ENCODE measurements at regions not wholly inside any gene's neighbourhood (a gene's known extent, or its start where the extent isn't known, plus 50 kb on each side); places are given as distances from the start of the nearest gene placed in this dataset.

DNA sequence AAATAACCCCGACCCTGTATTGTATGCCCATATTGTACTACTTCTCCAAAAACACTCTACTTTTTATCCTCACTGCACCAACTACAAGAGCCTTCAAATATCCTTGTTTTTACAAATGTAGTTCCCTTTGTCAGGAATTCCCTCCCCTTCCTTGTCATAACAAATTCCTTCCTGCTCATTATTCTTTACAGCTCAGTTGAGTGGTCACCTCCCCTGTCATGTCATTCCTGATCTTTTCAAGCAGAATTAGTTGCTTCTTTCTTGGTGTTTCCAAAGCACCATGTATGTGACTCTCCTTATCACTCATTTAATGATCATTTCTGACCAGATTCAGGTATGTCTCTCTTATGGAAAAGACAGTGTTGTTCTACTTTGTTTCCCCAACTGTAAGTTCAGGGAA lies 194.2 kb upstream of the SMC2 start:
- FAIRE-seq, result no peak
- TF ChIP-seq TAF1 (IDR thresholded peaks at IDR 0.05; ENCODE audit: borderline replicate concordance, low read depth, low read length) (no peak), POLR2A (IDR thresholded peaks at IDR 0.05; ENCODE audit: low read depth, low read length) (no peak), POLR2AphosphoS5 (IDR thresholded peaks at IDR 0.05; ENCODE audit: low read depth, low read length) (no peak)
- DNase-seq (ENCODE audit: insufficient read length), result no peak

DNA sequence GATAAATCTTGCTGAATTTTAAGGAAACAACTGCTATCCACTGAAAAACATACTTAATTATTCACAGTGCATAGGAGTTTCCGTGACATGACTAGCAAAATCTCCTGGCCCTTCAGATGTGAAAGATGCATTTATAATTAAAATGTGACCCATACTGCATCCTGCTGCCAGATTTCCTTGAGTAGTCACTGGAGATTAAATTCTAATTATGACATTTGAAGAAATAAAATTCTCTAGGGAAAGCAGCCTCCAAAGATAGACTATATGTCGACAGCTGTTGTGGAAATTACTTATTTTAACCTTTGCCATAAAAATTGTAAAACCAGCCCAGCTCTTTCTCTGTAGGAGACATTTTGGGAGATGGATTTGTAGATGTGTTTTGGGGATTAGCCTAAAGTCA lies 193.6 kb upstream of the SMC2 start:
- FAIRE-seq (no peak), DNase-seq (ENCODE audit: insufficient read length) (no peak)
- TF ChIP-seq TAF1 (IDR thresholded peaks at IDR 0.05; ENCODE audit: borderline replicate concordance, low read depth, low read length), result no peak

DNA sequence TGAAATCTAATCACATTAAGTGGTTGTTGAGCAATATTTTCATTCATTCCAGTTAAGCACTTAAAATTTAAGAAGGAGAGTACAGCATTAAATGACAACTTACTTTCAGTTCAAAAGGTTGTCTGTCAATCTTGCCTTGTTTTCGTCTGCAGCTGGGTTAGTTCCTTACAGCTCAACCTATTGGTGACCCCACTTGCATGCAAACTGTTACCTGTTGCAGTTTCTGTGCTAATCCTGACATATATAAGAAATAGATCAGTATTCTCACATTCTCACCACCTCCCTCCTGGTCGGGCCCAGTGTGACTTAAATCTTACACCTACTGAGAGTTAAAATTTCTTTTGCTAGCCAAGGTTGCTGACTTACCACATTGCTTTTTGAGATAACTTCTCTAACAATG lies 191.8 kb upstream of the SMC2 start:
- TF ChIP-seq POLR2AphosphoS5 (IDR thresholded peaks at IDR 0.05; ENCODE audit: low read depth, low read length) (no peak), POLR2A (IDR thresholded peaks at IDR 0.05; ENCODE audit: low read depth, low read length) (no peak), TAF1 (IDR thresholded peaks at IDR 0.05; ENCODE audit: borderline replicate concordance, low read depth, low read length) (no peak)
- DNase-seq (ENCODE audit: insufficient read length), result no peak
- FAIRE-seq, result no peak

DNA sequence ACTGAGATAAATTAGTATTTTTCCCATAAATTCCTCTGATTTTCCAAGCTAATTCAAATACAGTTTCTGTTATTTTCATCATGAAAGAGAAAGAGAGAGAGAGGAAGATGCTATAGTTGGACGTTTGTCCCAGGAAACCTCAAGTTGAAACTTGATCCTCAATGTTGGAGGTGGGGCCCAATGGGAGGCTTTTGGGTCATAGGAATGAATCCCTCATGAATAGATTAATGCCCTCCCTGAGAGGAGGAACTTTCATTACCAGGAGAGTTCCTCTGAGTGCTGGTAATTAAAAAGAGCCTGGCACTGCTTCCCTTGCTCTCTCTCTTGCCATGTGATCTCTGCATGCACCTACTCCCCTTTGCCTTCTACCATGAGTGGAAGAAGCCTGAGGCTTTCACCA lies 189.9 kb upstream of the SMC2 start:
- no peak for DNase-seq (ENCODE audit: insufficient read length)
- no peak for TF ChIP-seq POLR2A (IDR thresholded peaks at IDR 0.05; ENCODE audit: low read depth, low read length)
- no peak for TF ChIP-seq TAF1 (IDR thresholded peaks at IDR 0.05; ENCODE audit: borderline replicate concordance, low read depth, low read length)
- TF ChIP-seq POLR2AphosphoS5 (IDR thresholded peaks at IDR 0.05; ENCODE audit: low read depth, low read length), result no peak
- FAIRE-seq, result no peak

DNA sequence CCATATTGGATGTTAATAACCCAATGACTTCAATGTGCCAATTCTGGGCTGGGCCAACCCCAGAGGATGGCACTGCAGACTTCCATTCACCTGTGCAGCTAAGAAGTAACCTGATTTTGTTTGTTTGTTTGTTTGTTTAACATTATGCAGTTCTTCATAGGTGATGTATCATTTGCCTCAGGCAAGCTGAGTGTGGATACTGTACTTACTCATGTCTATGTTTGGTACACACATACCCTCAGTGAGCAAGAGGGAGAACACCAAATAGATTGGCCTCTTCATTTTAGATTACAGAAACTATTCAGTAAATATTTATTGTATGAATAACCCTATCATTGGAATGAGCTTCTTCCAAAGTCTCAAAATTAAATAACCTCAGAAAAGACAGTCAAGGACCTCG lies 180.2 kb upstream of the SMC2 start:
- FAIRE-seq, result no peak
- no peak for DNase-seq (ENCODE audit: insufficient read length)
- no peak for TF ChIP-seq POLR2AphosphoS5 (IDR thresholded peaks at IDR 0.05; ENCODE audit: low read depth, low read length)

GRCh38 chr9:103919605-103920209 lies 174.4 kb upstream of the SMC2 start:
- no peak for DNase-seq (ENCODE audit: insufficient read length)
- no peak for FAIRE-seq
- TF ChIP-seq POLR2A (IDR thresholded peaks at IDR 0.05; ENCODE audit: low read depth, low read length), result no peak
- TF ChIP-seq POLR2AphosphoS5 (IDR thresholded peaks at IDR 0.05; ENCODE audit: low read depth, low read length), result no peak
- no peak for TF ChIP-seq TAF1 (IDR thresholded peaks at IDR 0.05; ENCODE audit: borderline replicate concordance, low read depth, low read length)

DNA sequence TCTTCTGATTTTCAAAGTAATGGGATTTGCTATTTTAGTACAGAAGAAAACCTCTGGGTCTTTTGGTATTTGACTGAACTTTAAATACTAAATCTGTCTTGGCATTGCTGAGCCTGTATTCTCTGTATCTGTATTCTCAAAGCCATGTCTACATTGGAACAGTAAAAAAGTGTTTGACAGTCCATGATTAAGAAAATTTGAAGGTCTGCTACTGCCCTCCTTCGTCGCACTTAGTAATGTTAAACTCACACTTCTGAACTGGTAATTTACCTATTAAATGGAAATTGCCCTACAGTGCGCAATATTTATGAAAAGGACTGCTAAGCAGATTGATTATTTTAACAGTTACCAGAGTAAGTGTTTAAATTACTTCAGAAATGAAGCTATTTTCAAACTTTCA lies 165.7 kb upstream of the SMC2 start:
- DNase-seq (ENCODE audit: insufficient read length) (no peak), FAIRE-seq (no peak)
- TF ChIP-seq TAF1 (IDR thresholded peaks at IDR 0.05; ENCODE audit: borderline replicate concordance, low read depth, low read length), result no peak
- TF ChIP-seq POLR2AphosphoS5 (IDR thresholded peaks at IDR 0.05; ENCODE audit: low read depth, low read length), result no peak
- TF ChIP-seq POLR2A (IDR thresholded peaks at IDR 0.05; ENCODE audit: low read depth, low read length), result no peak

DNA sequence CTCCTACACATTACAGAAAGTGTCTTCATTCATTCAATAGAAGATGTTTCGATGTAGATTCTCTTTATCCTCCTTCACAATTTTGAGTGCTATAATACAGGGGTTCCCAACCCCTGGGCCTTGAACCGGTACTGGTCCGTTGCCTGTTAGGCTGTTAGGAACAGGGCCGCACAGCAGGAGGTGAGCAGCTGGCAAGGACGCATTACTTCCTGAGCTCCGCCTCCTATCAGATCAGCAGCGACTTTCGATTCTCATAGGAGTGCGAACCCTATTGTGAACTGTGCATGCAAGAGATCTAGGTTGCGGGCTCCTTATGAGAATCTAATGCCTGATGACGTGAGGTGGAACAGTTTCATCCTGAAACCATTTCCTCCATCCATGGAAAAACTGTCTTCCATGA lies 153.0 kb upstream of the SMC2 start:
- DNase-seq (ENCODE audit: insufficient read length) (no peak), FAIRE-seq (no peak)
- TF ChIP-seq POLR2A (IDR thresholded peaks at IDR 0.05; ENCODE audit: low read depth, low read length), result no peak
- TF ChIP-seq TAF1 (IDR thresholded peaks at IDR 0.05; ENCODE audit: borderline replicate concordance, low read depth, low read length), result no peak
- no peak for TF ChIP-seq POLR2AphosphoS5 (IDR thresholded peaks at IDR 0.05; ENCODE audit: low read depth, low read length)

GRCh38 chr9:103942200-103942599 lies 151.9 kb upstream of the SMC2 start:
- no peak for FAIRE-seq
- DNase-seq (ENCODE audit: insufficient read length), result no peak
- no peak for TF ChIP-seq TAF1 (IDR thresholded peaks at IDR 0.05; ENCODE audit: borderline replicate concordance, low read depth, low read length)
- no peak for TF ChIP-seq POLR2AphosphoS5 (IDR thresholded peaks at IDR 0.05; ENCODE audit: low read depth, low read length)
- no peak for TF ChIP-seq POLR2A (IDR thresholded peaks at IDR 0.05; ENCODE audit: low read depth, low read length)

DNA sequence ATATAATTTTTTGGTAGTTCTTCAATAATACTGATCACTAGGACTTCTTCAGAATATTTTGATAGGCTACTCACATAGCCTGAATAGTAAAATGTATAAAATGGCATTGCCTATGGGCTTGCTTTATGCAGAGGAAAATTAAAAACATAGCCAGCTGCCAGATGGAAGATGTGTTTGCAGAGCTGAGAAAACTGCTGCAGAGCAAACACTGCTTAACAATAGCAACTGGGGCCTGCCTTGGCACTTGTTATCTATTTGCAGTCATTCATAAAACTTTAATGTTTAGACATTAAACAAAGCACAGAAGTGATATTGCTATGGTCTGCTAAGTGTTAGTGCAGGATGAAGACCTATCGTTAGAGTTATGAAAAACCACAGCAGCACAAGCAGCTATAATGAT lies 151.5 kb upstream of the SMC2 start:
- DNase-seq (ENCODE audit: insufficient read length), result no peak

GRCh38 chr9:103949096-103949495 lies 145.0 kb upstream of the SMC2 start:
- FAIRE-seq (no peak), DNase-seq (ENCODE audit: insufficient read length) (no peak)
- TF ChIP-seq POLR2AphosphoS5 (IDR thresholded peaks at IDR 0.05; ENCODE audit: low read depth, low read length) (no peak), POLR2A (IDR thresholded peaks at IDR 0.05; ENCODE audit: low read depth, low read length) (no peak)

More for the DNA sequence above, 151.5 kb upstream of the SMC2 start:
- no peak for TF ChIP-seq TAF1 (IDR thresholded peaks at IDR 0.05; ENCODE audit: borderline replicate concordance, low read depth, low read length)
- no peak for TF ChIP-seq POLR2AphosphoS5 (IDR thresholded peaks at IDR 0.05; ENCODE audit: low read depth, low read length)
- no peak for TF ChIP-seq POLR2A (IDR thresholded peaks at IDR 0.05; ENCODE audit: low read depth, low read length)
- no peak for FAIRE-seq

GRCh38 chr9:103977163-103977562 lies 116.9 kb upstream of the SMC2 start:
- FAIRE-seq (no peak), DNase-seq (ENCODE audit: insufficient read length) (no peak)
- no peak for TF ChIP-seq POLR2A (IDR thresholded peaks at IDR 0.05; ENCODE audit: low read depth, low read length)
- no peak for TF ChIP-seq POLR2AphosphoS5 (IDR thresholded peaks at IDR 0.05; ENCODE audit: low read depth, low read length)
- no peak for TF ChIP-seq TAF1 (IDR thresholded peaks at IDR 0.05; ENCODE audit: borderline replicate concordance, low read depth, low read length)

DNA sequence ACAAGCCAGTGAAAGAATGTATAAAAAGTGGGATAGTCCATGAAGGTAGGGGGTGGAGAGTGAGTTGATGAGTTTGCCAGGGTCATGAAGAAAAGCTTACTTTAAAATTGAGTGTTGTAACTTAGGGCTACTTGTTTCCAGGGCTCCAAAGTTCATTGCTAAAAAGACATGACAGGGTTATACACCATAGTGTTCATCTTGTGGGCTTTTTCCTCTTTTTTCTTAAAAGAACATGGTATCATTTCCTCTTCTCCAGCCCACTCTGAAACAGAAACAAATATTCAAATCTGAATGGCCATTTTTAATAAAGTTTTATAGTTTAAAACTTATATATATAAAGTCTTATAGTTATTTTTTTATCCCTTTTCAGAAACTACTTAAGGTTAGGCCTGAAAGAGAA lies 115.7 kb upstream of the SMC2 start:
- no peak for TF ChIP-seq POLR2AphosphoS5 (IDR thresholded peaks at IDR 0.05; ENCODE audit: low read depth, low read length)
- no peak for TF ChIP-seq TAF1 (IDR thresholded peaks at IDR 0.05; ENCODE audit: borderline replicate concordance, low read depth, low read length)
- TF ChIP-seq POLR2A (IDR thresholded peaks at IDR 0.05; ENCODE audit: low read depth, low read length), result no peak
- FAIRE-seq, result no peak

More for the DNA sequence above, 115.7 kb upstream of the SMC2 start:
- no peak for DNase-seq (ENCODE audit: insufficient read length)
